HEK293 (cell line): ENCODE measurements at regions not wholly inside any gene's neighbourhood (a gene's known extent, or its start where the extent isn't known, plus 50 kb on each side); places are given as distances from the start of the nearest gene placed in this dataset.

Source experiments
- CTCF ChIA-PET: fragments of 350-600 bp; formaldehyde crosslinking; extraction: SDS; loops from one replicate; lab custom pipeline; 2021; ENCODE audit warnings: antibody characterized with exemption; lab: Yijun Ruan, JAX
- POLR2A ChIA-PET: fragments of 300-600 bp; formaldehyde crosslinking; extraction: SDS; loops from one replicate; lab custom pipeline; 2020; ENCODE audit warnings: antibody characterized with exemption, inconsistent platforms; lab: Yijun Ruan, JAX
- H3K27ac ChIP-seq: fragments of 200-500 bp; sonication (Bioruptor generic); 2 replicates; pipeline ENCODE4 v1.5.1; 2014; ENCODE audit warnings: low read depth, low read length, control low read depth, inconsistent platforms; ENCODE audit errors: extremely low read depth
- H3K36me3 ChIP-seq, 2 experiments: fragments of 200-500 bp in 1 of 2; sonication (Bioruptor generic) in 1 of 2; 1 replicate in 1 of 2; 2 replicates in 1 of 2; pipeline ENCODE4 v1.5.1; 2014 to 2017; ENCODE audit warnings: inconsistent platforms in 2 of 2, low read length in 2 of 2; ENCODE audit not compliant: control insufficient read depth in 2 of 2, insufficient read depth in 1 of 2
- H3K4me1 ChIP-seq: fragments of 200-500 bp; sonication (Bioruptor generic); 2 replicates; pipeline ENCODE4 v1.5.1; 2014; ENCODE audit warnings: mild to moderate bottlenecking, low read length, inconsistent platforms; ENCODE audit not compliant: control insufficient read depth, insufficient read depth
- H3K4me3 ChIP-seq: 2 replicates; pipeline ENCODE4 v1.5.1; 2011; ENCODE audit warnings: low read depth, mild to moderate bottlenecking, control low read depth, low read length, moderate library complexity
- H3K9me3 ChIP-seq: fragments of 200-500 bp; sonication (Bioruptor generic); 2 replicates; pipeline ENCODE4 v1.5.1; 2014; ENCODE audit warnings: low read depth, low read length, inconsistent platforms; ENCODE audit not compliant: control insufficient read depth, insufficient read depth
- EGR2 ChIP-seq: fragments of 450-650 bp; formaldehyde crosslinking; IDR thresholded peaks from 2 replicates; pipeline ENCODE4 v1.5.1; 2016; ENCODE audit warnings: low read depth, missing biosample characterization, missing genetic modification characterization
- REST ChIP-seq: fragments of 450-650 bp; formaldehyde crosslinking; IDR thresholded peaks from 2 replicates; pipeline ENCODE4 v1.5.1; 2016; ENCODE audit warnings: missing biosample characterization, missing genetic modification characterization
- SP3 ChIP-seq: fragments of 450-650 bp; formaldehyde crosslinking; IDR thresholded peaks from 2 replicates; pipeline ENCODE4 v1.5.1; 2016; ENCODE audit warnings: missing biosample characterization, missing genetic modification characterization
- WT1 ChIP-seq: fragments of 450-650 bp; formaldehyde crosslinking; IDR thresholded peaks from 2 replicates; pipeline ENCODE4 v1.5.1; 2016; ENCODE audit warnings: missing biosample characterization, missing genetic modification characterization
- ZBTB48 ChIP-seq: fragments of 450-650 bp; formaldehyde crosslinking; IDR thresholded peaks from 2 replicates; pipeline ENCODE4 v1.5.1; 2016; ENCODE audit warnings: missing biosample characterization, missing genetic modification characterization
- ZFHX2 ChIP-seq: fragments of 450-650 bp; formaldehyde crosslinking; conservative IDR thresholded peaks from 2 replicates; pipeline ENCODE4 v1.5.1; 2016; ENCODE audit warnings: missing biosample characterization, missing genetic modification characterization
- ZFP41 ChIP-seq: fragments of 450-650 bp; formaldehyde crosslinking; IDR thresholded peaks from 2 replicates; pipeline ENCODE4 v1.5.1; 2016; ENCODE audit warnings: missing biosample characterization, missing genetic modification characterization, borderline replicate concordance
- ZIC2 ChIP-seq: fragments of 450-650 bp; formaldehyde crosslinking; IDR thresholded peaks from 2 replicates; pipeline ENCODE4 v1.5.1; 2016; ENCODE audit warnings: missing biosample characterization, missing genetic modification characterization
- ZNF174 ChIP-seq: fragments of 450-650 bp; formaldehyde crosslinking; IDR thresholded peaks from 2 replicates; pipeline ENCODE4 v1.5.0; 2017; ENCODE audit warnings: missing biosample characterization, mild to moderate bottlenecking, missing genetic modification characterization
- ZNF202 ChIP-seq: fragments of 450-650 bp; formaldehyde crosslinking; IDR thresholded peaks from 2 replicates; pipeline ENCODE4 v1.5.1; 2016; ENCODE audit warnings: missing biosample characterization, missing genetic modification characterization, borderline replicate concordance
- ZNF211 ChIP-seq: fragments of 450-650 bp; formaldehyde crosslinking; IDR thresholded peaks from 2 replicates; pipeline ENCODE4 v1.5.1; 2016; ENCODE audit warnings: low read depth, missing biosample characterization, missing genetic modification characterization
- ZNF311 ChIP-seq: fragments of 450-650 bp; formaldehyde crosslinking; IDR thresholded peaks from 2 replicates; pipeline ENCODE4 v1.5.1; 2017; ENCODE audit warnings: missing biosample characterization, missing genetic modification characterization, borderline replicate concordance
- ZNF324 ChIP-seq: fragments of 450-650 bp; formaldehyde crosslinking; IDR thresholded peaks from 2 replicates; pipeline ENCODE4 v1.5.1; 2016; ENCODE audit warnings: missing biosample characterization, missing genetic modification characterization
- ZNF416 ChIP-seq: fragments of 450-650 bp; formaldehyde crosslinking; IDR thresholded peaks from 2 replicates; pipeline ENCODE4 v1.5.1; 2016; ENCODE audit warnings: missing biosample characterization, missing genetic modification characterization
- ZNF423 ChIP-seq: fragments of 450-650 bp; formaldehyde crosslinking; IDR thresholded peaks from 2 replicates; pipeline ENCODE4 v1.5.1; 2016; ENCODE audit warnings: missing biosample characterization, missing genetic modification characterization
- ZNF426 ChIP-seq: fragments of 450-650 bp; formaldehyde crosslinking; IDR thresholded peaks from 2 replicates; pipeline ENCODE4 v1.5.1; 2017; ENCODE audit warnings: missing biosample characterization, missing genetic modification characterization, mild to moderate bottlenecking, inconsistent platforms, moderate library complexity
- ZNF48 ChIP-seq: fragments of 450-650 bp; formaldehyde crosslinking; IDR thresholded peaks from 2 replicates; pipeline ENCODE4 v1.5.1; 2016; ENCODE audit warnings: missing biosample characterization, missing genetic modification characterization
- ZNF549 ChIP-seq: fragments of 450-650 bp; IDR thresholded peaks from 2 replicates; pipeline ENCODE4 v1.5.1; 2018; ENCODE audit warnings: missing biosample characterization, missing genetic modification characterization, mild to moderate bottlenecking, inconsistent platforms, moderate library complexity
- ZNF560 ChIP-seq: fragments of 450-650 bp; formaldehyde crosslinking; IDR thresholded peaks from 2 replicates; pipeline ENCODE4 v1.5.1; 2017; ENCODE audit warnings: missing biosample characterization, missing genetic modification characterization, borderline replicate concordance
- ZNF600 ChIP-seq: fragments of 450-650 bp; formaldehyde crosslinking; IDR thresholded peaks from 2 replicates; pipeline ENCODE4 v1.5.1; 2016; ENCODE audit warnings: missing biosample characterization, missing genetic modification characterization
- ZNF639 ChIP-seq: fragments of 450-650 bp; formaldehyde crosslinking; IDR thresholded peaks from 2 replicates; pipeline ENCODE4 v1.5.1; 2016; ENCODE audit warnings: missing biosample characterization, missing genetic modification characterization
- ZNF768 ChIP-seq: fragments of 450-650 bp; formaldehyde crosslinking; IDR thresholded peaks from 2 replicates; pipeline ENCODE4 v1.5.1; 2018; ENCODE audit warnings: missing biosample characterization, mild to moderate bottlenecking, missing genetic modification characterization

- CTCF ChIA-PET = interaction anchor here (0.6 kb wide), 1 partner anchor 42 kb away, joined by 3 read pairs; no protein-coding TSS in a partner anchor
- Histone ChIP-seq H3K4me3 (no peak overlapping the region), H3K27ac (no peak overlapping the region), H3K4me1 (no peaks in the 10 kb centered on the region; the same call in 1 of the 2 replicates), H3K36me3 (no peaks in the 10 kb centered on the region), H3K9me3 (no peaks in the 10 kb centered on the region)
- TF ChIP-seq ZNF768 (tag by site-specific recombination) = no peak
- TF ChIP-seq ZBTB48 (tag by site-specific recombination) = no peak
- no peak for TF ChIP-seq ZNF202
- no peak for TF ChIP-seq ZNF423
- no peak for TF ChIP-seq REST
- TF ChIP-seq ZIC2 (tag by site-specific recombination) = no peak
- TF ChIP-seq ZFHX2 (tag by site-specific recombination) = no peak
- no peak for TF ChIP-seq ZNF324 (tag by site-specific recombination)
- no peak for TF ChIP-seq EGR2 (tag by site-specific recombination)
- POLR2A ChIA-PET = no interaction called here
These were observed 86.8 kb upstream of the ANK3 start for GRCh38 chr10:60476451-60476850.

- TF ChIP-seq ZNF639 (tag by site-specific recombination) (no peak), WT1 (tag by site-specific recombination) (no peak), ZNF426 (no peak), ZNF211 (no peak), ZFP41 (tag by site-specific recombination) (no peak), ZNF416 (tag by site-specific recombination) (no peak), ZNF311 (tag by site-specific recombination) (no peak), ZNF600 (no peak), SP3 (tag by site-specific recombination) (no peak), ZNF48 (tag by site-specific recombination) (no peak), ZNF549 (tag by site-specific recombination) (no peak), ZNF174 (tag by site-specific recombination) (no peak), ZNF560 (tag by site-specific recombination) (no peak)
- POLR2A ChIA-PET = no interaction called here
- no peaks in the 10 kb centered on the region for H3K4me1 ChIP-seq
- H3K36me3 ChIP-seq = no peaks in the 10 kb centered on the region
- H3K27ac ChIP-seq = no peak overlapping the region
- CTCF ChIA-PET = no interaction called here
- H3K4me3 ChIP-seq = no peak overlapping the region
- H3K9me3 ChIP-seq = no peaks in the 10 kb centered on the region
These were observed 83.9 kb upstream of the ANK3 start for GRCh38 chr10:60473557-60473956.
